Right atrium auricular region (tissue), 2 donors: ENCODE measurements at regions not wholly inside any gene's neighbourhood (a gene's known extent, or its start where the extent isn't known, plus 50 kb on each side); places are given as distances from the start of the nearest gene placed in this dataset.

Experiments
- DNase-seq: peaks from one replicate; pipeline ENCODE4 v3.0.0-alpha.2; 2019; ENCODE audit warnings: low spot score
- H3K27ac ChIP-seq, 2 donors: fragments of 200-600 bp; sonication (generic); 1 replicate in 1 of 2; 2 replicates in 1 of 2; pipeline ENCODE4 v1.5.1; 2016 to 2019
- H3K27me3 ChIP-seq, 2 donors: fragments of 200-600 bp; sonication (generic); one replicate each; pipeline versions ENCODE4 v1.5.1 to v1.6.0; 2017 to 2019
- H3K36me3 ChIP-seq: fragments of 200-600 bp; sonication (generic); one replicate; pipeline ENCODE4 v1.5.1; 2016
- H3K4me1 ChIP-seq, 2 donors: fragments of 200-600 bp; sonication (generic); one replicate each; pipeline versions ENCODE4 v1.5.1 to v1.6.0; 2017 to 2019
- H3K4me3 ChIP-seq, 2 donors: fragments of 200-600 bp; sonication (generic); 1 replicate in 1 of 2; 2 replicates in 1 of 2; pipeline ENCODE4 v1.5.1; 2017 to 2019; ENCODE audit warnings: mild to moderate bottlenecking in 1 of 2, moderate library complexity in 1 of 2
- H3K9me3 ChIP-seq, 2 donors: fragments of 200-600 bp; sonication (generic); one replicate each; pipeline ENCODE4 v1.5.1; 2019
- CTCF ChIP-seq, 2 donors: fragments of 200-600 bp; sonication (generic); IDR thresholded peaks; one replicate each; pipeline ENCODE4 v1.5.1; 2019; ENCODE audit warnings: antibody characterized with exemption in 2 of 2

DNA sequence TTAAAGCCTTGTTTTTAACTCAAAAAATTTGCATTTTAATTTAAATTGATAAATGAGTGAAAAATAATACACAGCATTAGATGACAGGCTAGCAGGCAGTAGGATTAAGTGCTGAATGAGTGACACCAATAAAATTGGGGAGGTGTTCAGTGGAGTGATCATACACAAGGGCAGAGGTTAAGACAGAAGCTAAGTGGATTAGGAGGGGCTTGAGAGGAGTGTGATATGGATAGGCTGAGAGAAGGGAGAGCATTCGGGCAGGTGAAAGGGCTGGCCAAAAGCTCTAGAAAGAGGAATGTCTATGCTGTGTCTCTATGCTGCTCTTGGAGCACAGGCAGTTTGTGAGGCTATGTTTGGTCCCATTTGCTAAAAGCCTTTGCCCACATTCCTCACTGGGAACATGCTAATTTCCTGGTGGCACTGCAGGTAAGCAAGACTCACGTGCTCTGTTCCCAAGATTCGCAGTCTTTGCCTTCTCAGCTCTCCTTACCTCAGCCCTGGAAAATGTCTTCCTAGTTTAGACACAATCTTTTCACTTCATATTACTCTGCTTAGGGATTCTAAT lies 52.8 kb upstream of the CCSER1 start:
- Histone ChIP-seq H3K27me3 (no peaks in the 10 kb centered on the region), H3K9me3 (no peaks in the 10 kb centered on the region), H3K36me3 (no peaks in the 10 kb centered on the region), H3K4me3 (no peak overlapping the region), H3K4me1 (no peaks in the 10 kb centered on the region), H3K27ac (no peak overlapping the region)
- TF ChIP-seq CTCF (IDR thresholded peaks at IDR 0.05) = no peak
- no peak for DNase-seq
